A549 (cell line): ENCODE measurements at regions not wholly inside any gene's neighbourhood (a gene's known extent, or its start where the extent isn't known, plus 50 kb on each side); places are given as distances from the start of the nearest gene placed in this dataset.

Source experiments
- ATAC-seq, 2 experiments: fragments of 200-7000 bp in 1 of 2; fragments of >200 bp in 1 of 2; cut with Nextera tagmentation in 1 of 2; cut with Tn5 transposase in 1 of 2; 3 replicates each; pipeline versions ENCODE4 v1.8.0 to v1.9.1; 2018 to 2020; ENCODE audit warnings: mild to moderate bottlenecking in 1 of 2, moderate library complexity in 1 of 2
- CTCF ChIA-PET: fragments of 300-600 bp; sonication (Branson Sonifier 250); formaldehyde crosslinking; extraction: SDS; loops from one replicate; lab custom pipeline; 2021; ENCODE audit warnings: antibody characterized with exemption, inconsistent platforms; lab: Yijun Ruan, JAX
- POLR2A ChIA-PET: fragments of 350-600 bp; formaldehyde crosslinking; extraction: SDS; loops from one replicate; lab custom pipeline; 2021; ENCODE audit warnings: antibody characterized with exemption, inconsistent platforms; lab: Yijun Ruan, JAX
- DNase-seq, 2 experiments: peaks; one replicate each; pipeline versions ENCODE4 v3.0.0 to v3.0.0-alpha.2; 2011 to 2016; ENCODE audit warnings: low read depth in 1 of 2, low spot score in 1 of 2
- FAIRE-seq: peaks from 2 replicates; lab custom pipeline; 2011; peaks lifted over from hg19 to GRCh38; lab: Jason Lieb, UNC
- H3K27ac ChIP-seq, 2 experiments: fragments of >200 bp; sonication (Bioruptor Twin); formaldehyde crosslinking; 3 replicates each; pipeline ENCODE4 v1.5.1; 2016 to 2017
- H3K4me1 ChIP-seq: fragments of >200 bp; sonication (Bioruptor Twin); formaldehyde crosslinking; 3 replicates; pipeline ENCODE4 v1.6.1; 2016
- H3K4me2 ChIP-seq: fragments of >200 bp; sonication (Bioruptor Twin); formaldehyde crosslinking; 3 replicates; pipeline ENCODE4 v1.6.1; 2016
- H3K4me3 ChIP-seq: fragments of >200 bp; sonication (Bioruptor Twin); formaldehyde crosslinking; 3 replicates; pipeline ENCODE4 v1.5.1; 2016
- H3K9me3 ChIP-seq: fragments of >200 bp; sonication (Bioruptor Twin); formaldehyde crosslinking; 3 replicates; pipeline ENCODE4 v1.6.1; 2016
- CEBPB ChIP-seq, 2 experiments: fragments of >200 bp in 1 of 2; sonication (Bioruptor Twin) in 1 of 2; formaldehyde crosslinking in 1 of 2; IDR thresholded peaks; 2 replicates each; pipeline ENCODE4 v1.6.1; 2012 to 2016
- FOSB ChIP-seq: fragments of 250-450 bp; sonication (Bioruptor Pico); IDR thresholded peaks from 2 replicates; pipeline ENCODE4 v1.5.0; 2020; ENCODE audit warnings: mild to moderate bottlenecking, moderate library complexity
- FOSL2 ChIP-seq, 2 experiments: fragments of 450-650 bp in 1 of 2; fragments of >200 bp in 1 of 2; sonication (Bioruptor Twin) in 1 of 2; formaldehyde crosslinking; IDR thresholded peaks; 2 replicates each; pipeline versions ENCODE4 v1.5.0 to v1.6.1; 2016 to 2020; ENCODE audit warnings: mild to moderate bottlenecking in 1 of 2, moderate library complexity in 1 of 2
- HMGXB4 ChIP-seq: fragments of 250-450 bp; sonication (Bioruptor Pico); IDR thresholded peaks from 2 replicates; pipeline ENCODE4 v1.5.0; 2021; ENCODE audit warnings: mild to moderate bottlenecking, moderate library complexity, borderline replicate concordance
- JUN ChIP-seq, 2 experiments: fragments of >200 bp; sonication (Bioruptor Twin); formaldehyde crosslinking; IDR thresholded peaks; 2 replicates in 1 of 2; 3 replicates in 1 of 2; pipeline ENCODE4 v1.6.1; 2016 to 2017
- JUNB ChIP-seq: fragments of >200 bp; sonication (Bioruptor Twin); formaldehyde crosslinking; IDR thresholded peaks from 2 replicates; pipeline ENCODE4 v1.6.1; 2016
- KDM5A ChIP-seq: fragments of 200-600 bp; sonication (generic); IDR thresholded peaks from 2 replicates; pipeline ENCODE4 v1.6.1; 2016; ENCODE audit warnings: antibody characterized with exemption, mild to moderate bottlenecking
- MYC ChIP-seq: IDR thresholded peaks from 2 replicates; pipeline ENCODE4 v1.6.1; 2012; ENCODE audit warnings: mild to moderate bottlenecking, inconsistent platforms, low read length, improper control_type of control experiment, borderline replicate concordance
- POLR2AphosphoS2 ChIP-seq: conservative IDR thresholded peaks from 2 replicates; pipeline ENCODE4 v1.6.1; 2012; ENCODE audit warnings: low read length, improper control_type of control experiment, inconsistent platforms
- REST ChIP-seq: fragments of 200-600 bp; sonication (generic); IDR thresholded peaks from 2 replicates; pipeline ENCODE4 v1.6.1; 2016; ENCODE audit warnings: antibody characterized with exemption, mild to moderate bottlenecking, moderate library complexity
- RFX5 ChIP-seq: fragments of 450-650 bp; IDR thresholded peaks from 2 replicates; pipeline ENCODE4 v1.7.1; 2014; ENCODE audit warnings: antibody characterized with exemption, mild to moderate bottlenecking, moderate library complexity
- USF2 ChIP-seq: fragments of 450-650 bp; IDR thresholded peaks from 2 replicates; pipeline ENCODE4 v1.6.1; 2014; ENCODE audit warnings: antibody characterized with exemption
- WGBS: methylation state at CpG from one replicate; pipeline ENCODE4 v1.1.6; 2017; ENCODE audit errors: missing lambda C conversion rate; 5-methylcytosine and 5-hydroxymethylcytosine counted together

GRCh38 chr2:48250474-48250844 lies 64.0 kb upstream of the FOXN2 start:
- POLR2A ChIA-PET = no interaction called here
- Histone ChIP-seq H3K9me3 (no peaks in the 10 kb centered on the region), H3K4me3 (no peak overlapping the region), H3K4me2 (no peak overlapping the region), H3K4me1 (peaks cover 24% of the 10 kb centered on the region), H3K27ac (no peak overlapping the region)
- CTCF ChIA-PET = no interaction called here
- ATAC-seq = no peak
- FAIRE-seq = no peak
- 79% methylated on average over 4 of the region's 4 CpGs for WGBS
- DNase-seq = no peak
- TF ChIP-seq POLR2AphosphoS2 (no peak), KDM5A (no peak), CEBPB (IDR thresholded peaks at IDR 0.05) (no peak), JUNB (no peak), JUN (IDR thresholded peaks at IDR 0.05) (no peak), REST (no peak), FOSB (no peak)

- 68% methylated on average over 3 of the region's 3 CpGs for WGBS
- ChIA-PET POLR2A (no interaction called here), CTCF (no interaction called here)
- ATAC-seq (no peak), FAIRE-seq (no peak), DNase-seq (no peak)
- Histone ChIP-seq H3K27ac (no peak overlapping the region), H3K4me3 (no peak overlapping the region), H3K4me2 (no peak overlapping the region)
- TF ChIP-seq FOSL2 (IDR thresholded peaks at IDR 0.05) = no peak
- TF ChIP-seq FOSL2 (CRISPR knock-in tag; IDR thresholded peaks at IDR 0.05) = no peak
- TF ChIP-seq CEBPB (IDR thresholded peaks at IDR 0.05) = 0 out of 4 replicates have a peak, but pooled peaks of 1 of the 2 experiments have one; percentile 44
- TF ChIP-seq, all 56 proteins: peak for 1
- H3K4me1 ChIP-seq = peaks cover 24% of the 10 kb centered on the region
- no peaks in the 10 kb centered on the region for H3K9me3 ChIP-seq
Observed at GRCh38 chr2:48250943-48251342, 63.5 kb upstream of the FOXN2 start.

GRCh38 chr2:48251437-48252148 lies 62.9 kb upstream of the FOXN2 start:
- ATAC-seq (no peak), DNase-seq (no peak), FAIRE-seq (no peak)
- no peak overlapping the region for H3K4me2 ChIP-seq
- ChIA-PET POLR2A (no interaction called here), CTCF (interaction anchor here (0.6 kb wide), 2 partner anchors 338 to 1393 kb away, joined by 3 to 5 read pairs; no protein-coding TSS in a partner anchor)
- H3K9me3 ChIP-seq = no peaks in the 10 kb centered on the region
- TF ChIP-seq USF2 (no peak), RFX5 (no peak), MYC (no peak), HMGXB4 (CRISPR knock-in tag) (no peak), FOSL2 (IDR thresholded peaks at IDR 0.05) (no peak), FOSL2 (CRISPR knock-in tag; IDR thresholded peaks at IDR 0.05) (no peak)
- no peak overlapping the region for H3K4me3 ChIP-seq
- H3K27ac ChIP-seq = no peak overlapping the region
- WGBS = 65% methylated on average over 3 of the region's 3 CpGs
- H3K4me1 ChIP-seq = peaks cover 24% of the 10 kb centered on the region
